GM04503 (cell line): ENCODE measurements at regions not wholly inside any gene's neighbourhood (a gene's known extent, or its start where the extent isn't known, plus 50 kb on each side); places are given as distances from the start of the nearest gene placed in this dataset.
A peak's percentile ranks its signal among the peaks of the same experiment; 100 is the strongest.
"Not testable (repeated sequence)": the region's sequence is repeated elsewhere in the genome, so short reads cannot be mapped to it uniquely, and the experiment has no call there.

ENCODE experiments used
- DNase-seq: peaks from one replicate; pipeline ENCODE4 v3.0.0-alpha.2; 2012; ENCODE audit warnings: low read depth

DNA sequence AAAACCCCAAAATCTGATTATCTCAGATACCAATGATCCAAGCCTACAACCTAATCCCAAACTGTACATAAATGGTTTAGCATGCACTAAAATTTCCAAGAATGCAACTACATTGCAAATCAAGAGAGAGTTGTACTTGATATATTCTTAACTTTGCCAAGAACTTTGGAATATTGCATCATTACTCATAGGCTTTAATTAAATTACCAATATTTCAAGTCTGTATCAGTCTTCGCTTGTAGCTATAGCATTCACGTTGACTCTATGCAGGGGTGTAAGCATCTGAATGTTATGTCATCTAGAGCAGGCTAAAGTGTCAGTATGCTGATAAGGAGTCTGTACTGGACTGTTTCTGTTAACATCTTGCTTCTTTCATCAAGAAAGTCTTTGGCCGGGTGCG lies 56.3 kb downstream of the FOXI3 start:
- no peak for DNase-seq

- DNase-seq: no peak
These were observed 74.9 kb downstream of the FOXI3 start for GRCh38 chr2:88377641-88377991.

DNA sequence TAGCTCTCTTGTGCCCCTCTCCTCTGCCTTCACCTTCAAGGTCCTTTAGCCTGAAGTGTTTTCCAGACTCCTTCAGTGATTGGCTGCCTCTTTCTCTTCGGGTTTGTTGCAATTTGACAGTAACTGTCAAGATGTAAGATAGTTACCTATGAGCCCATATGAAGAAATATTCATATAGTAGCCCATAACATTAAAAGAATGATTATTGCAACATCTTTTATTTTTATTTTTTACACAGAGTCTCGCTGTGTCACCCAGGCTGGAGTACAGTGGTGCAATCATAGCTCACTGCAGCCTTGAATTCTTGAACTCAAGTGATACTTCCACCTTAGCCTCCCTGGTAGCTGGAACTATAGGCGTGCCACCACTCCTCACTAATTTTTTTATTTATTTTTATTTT lies 80.5 kb downstream of the FOXI3 start:
- no peak for DNase-seq

DNA sequence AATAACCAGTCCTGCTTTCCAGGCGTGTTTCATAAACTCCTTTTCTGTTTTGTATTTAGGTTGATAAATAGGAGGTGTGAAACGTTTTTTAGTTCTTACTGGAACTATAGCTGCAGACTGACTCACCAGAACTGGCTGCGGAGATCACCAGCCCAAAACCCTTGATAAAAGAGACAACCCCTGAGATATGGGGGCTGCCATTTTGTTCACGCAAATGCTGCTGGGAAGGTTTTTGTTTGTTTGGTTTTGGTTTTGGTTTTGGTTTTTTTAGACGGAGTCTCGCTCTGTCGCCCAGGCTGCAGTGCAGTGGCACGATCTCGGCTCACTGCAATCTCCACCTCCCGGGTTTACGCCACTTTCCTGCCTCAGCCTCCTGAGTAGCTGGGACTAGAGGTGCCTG lies 87.1 kb downstream of the FOXI3 start:
- not testable (repeated sequence) for DNase-seq

GRCh38 chr2:88355486-88355885 lies 97.0 kb downstream of the FOXI3 start:
- DNase-seq: no peak

GRCh38 chr2:88351249-88351601 lies 101.3 kb downstream of the FOXI3 start:
- no peak for DNase-seq

GRCh38 chr2:88350331-88351248 lies 101.9 kb downstream of the FOXI3 start:
- DNase-seq: no peak

- DNase-seq: no peak
These were observed 106.7 kb downstream of the FOXI3 start for GRCh38 chr2:88345842-88346241.

GRCh38 chr2:88342749-88343148 lies 109.7 kb downstream of the FOXI3 start:
- no peak for DNase-seq

DNA sequence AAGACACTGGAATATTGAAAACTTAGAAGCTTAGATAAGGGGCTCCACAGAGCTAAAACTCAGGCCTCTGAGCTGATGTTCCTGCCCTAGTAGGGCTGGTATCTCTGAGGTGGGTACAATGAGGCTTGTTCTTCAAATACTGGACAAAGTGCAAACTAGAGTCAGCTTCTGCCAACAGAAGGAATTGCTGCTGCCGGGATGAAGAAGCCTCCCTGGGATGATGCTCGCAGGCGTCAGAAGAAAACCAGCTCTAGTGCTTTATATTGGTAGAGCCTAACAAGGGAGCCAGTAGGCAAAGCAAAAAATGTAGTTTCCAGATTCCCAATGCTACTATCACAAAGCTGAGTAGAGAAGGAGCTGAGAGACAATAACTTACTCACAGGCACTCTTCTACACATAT lies 118.1 kb downstream of the FOXI3 start:
- no peak for DNase-seq

DNA sequence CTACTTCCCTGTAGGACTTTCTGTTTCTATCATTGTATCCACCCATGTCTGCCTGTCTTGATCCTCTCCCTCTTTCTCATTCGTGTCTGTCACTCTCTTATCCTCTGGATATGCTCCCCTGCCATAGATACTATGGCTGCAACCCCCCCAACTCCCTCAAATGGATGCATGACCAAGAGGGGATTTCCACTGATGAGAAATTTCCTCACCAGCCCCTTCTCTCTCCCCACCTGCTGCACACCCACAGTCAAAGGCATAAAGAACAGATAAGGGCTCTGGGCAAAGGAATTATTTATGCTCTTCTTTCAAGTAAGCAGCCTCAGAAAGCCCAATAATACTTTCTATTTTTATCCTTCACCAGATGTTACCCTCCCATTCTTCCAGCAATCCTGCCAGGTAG lies 121.3 kb downstream of the FOXI3 start:
- DNase-seq: no peak

DNA sequence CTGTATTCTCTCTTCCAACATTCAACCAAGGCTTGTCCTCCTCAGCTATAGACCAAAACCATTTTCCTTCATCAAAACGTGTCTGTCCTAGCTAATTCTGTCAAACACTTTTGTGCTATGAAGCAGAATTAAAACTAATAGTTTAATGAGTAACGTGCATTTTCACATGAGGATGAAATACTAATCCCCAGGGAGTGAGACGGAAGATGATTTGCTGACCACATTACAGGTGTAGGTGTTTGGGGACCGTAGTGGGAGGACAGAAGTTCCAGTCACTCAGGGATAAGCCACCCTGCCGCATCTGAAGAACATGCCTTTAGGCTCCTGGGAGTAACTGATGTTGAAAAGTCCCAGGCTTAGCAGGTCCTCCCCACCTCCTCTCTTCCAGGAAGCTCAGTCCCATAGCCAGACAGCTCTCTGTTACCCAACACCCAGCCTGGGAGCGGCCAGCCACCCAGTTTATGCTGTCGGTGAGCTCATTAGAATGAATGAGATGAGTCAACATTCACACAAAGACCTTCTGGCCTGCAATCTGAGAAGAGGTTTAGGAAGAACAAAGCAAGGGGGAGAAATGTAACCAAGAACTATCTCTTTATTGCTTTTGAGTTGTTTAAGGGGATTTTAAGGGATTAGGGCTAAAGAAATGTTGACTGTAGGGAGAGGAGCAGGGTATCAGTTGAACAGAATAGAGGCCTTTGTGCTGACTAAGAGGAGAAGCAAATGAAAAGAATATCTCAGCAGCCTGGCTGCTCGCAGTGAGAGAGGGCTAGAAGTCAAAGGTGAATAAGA lies 122.5 kb downstream of the FOXI3 start:
- peak; percentile 5 for DNase-seq

GRCh38 chr2:88321449-88322248 lies 130.8 kb downstream of the FOXI3 start:
- no peak for DNase-seq

- DNase-seq: no peak
These were observed 132.3 kb downstream of the FOXI3 start for GRCh38 chr2:88320076-88320773.

- no peak for DNase-seq
These were observed 133.6 kb downstream of the FOXI3 start for GRCh38 chr2:88318956-88319330.

DNA sequence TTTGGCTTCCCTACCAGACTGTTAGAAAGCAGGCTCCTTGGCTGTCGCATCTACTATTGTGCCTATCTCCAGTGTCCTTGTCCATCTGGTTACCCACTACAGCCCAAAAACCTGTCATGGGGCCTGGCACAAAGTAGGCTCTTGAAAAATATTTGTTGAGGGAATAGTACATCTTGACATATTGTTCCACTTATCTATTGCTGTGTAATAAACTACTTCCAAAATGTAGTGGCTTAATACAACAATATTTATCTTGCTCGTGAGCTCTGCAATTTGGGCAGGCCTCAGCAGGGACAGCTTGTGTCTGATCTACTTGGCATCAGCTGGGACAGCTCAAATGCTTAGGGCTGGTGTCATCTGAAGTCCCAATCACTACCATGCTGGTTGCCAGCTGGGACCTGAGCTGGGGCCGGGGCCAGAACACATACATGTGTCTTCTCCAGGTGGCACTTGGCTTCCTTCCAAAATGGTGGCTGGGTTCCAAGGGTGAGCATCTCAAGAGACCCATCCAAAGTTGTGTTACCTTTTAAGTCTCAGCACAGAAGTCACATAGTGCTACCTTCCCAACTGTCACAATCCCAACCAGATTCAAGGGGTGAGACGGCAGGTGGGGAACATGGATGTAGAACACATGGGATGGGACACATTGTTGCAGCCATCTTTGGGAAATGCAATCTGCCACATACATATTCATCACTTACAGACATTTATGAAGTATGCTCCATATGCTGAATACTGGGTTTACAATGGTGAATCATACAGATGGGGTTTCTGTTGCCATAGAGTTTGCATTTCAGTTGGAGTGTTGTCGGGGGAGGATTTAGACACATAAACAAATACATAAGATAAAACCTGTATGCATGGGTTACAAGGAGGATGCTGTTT lies 134.2 kb downstream of the FOXI3 start:
- no peak for DNase-seq

- DNase-seq: no peak
These were observed 140.6 kb downstream of the THNSL2 start for GRCh38 chr2:88310787-88311186.

GRCh38 chr2:88307817-88308216 lies 137.7 kb downstream of the THNSL2 start:
- no peak for DNase-seq

GRCh38 chr2:88303865-88304264 lies 133.7 kb downstream of the THNSL2 start:
- DNase-seq: no peak

GRCh38 chr2:88296247-88296646 lies 126.1 kb downstream of the THNSL2 start:
- no peak for DNase-seq
